ENCODE measurements at regions not wholly inside any gene's neighbourhood (a gene's known extent, or its start where the extent isn't known, plus 50 kb on each side); places are given as distances from the start of the nearest gene placed in this dataset.
A peak's percentile ranks its signal among the peaks of the same experiment; 100 is the strongest.

DNA sequence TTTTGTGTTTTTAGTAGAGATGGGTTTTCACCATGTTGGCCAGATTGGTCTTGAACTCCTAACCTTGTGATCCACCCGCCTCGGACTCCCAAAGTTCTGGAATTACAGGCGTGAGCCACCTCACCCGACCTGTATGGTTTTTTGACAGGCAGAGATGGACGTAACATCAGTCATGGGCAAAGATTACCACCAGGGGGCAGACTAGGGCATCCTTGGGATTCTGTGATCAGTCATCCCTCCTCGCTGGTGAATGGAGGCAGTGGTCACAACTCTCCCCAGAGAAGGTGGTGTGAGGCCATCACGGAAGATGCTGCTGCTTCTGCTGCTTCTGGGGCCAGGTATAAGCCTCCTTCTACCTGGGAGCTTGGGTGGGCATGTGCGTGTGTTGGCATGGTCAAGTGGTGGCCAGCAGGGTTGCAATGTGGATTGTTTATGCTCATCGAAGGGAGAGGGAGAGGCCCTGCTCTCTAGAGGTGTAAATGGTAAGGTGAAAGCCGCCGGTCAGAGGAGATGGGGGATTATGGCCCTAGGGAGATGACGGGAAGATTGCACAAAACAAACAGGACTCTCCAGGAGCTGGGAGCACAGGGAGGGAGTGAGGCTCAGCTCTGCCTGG is 122.7 kb upstream of the PRSS1 start:
- TF ChIP-seq POLR2AphosphoS5 (IDR thresholded peaks at IDR 0.05) (no peak), POLR2A (IDR thresholded peaks at IDR 0.05) (no peak)
- TF ChIP-seq, protein P1, sequence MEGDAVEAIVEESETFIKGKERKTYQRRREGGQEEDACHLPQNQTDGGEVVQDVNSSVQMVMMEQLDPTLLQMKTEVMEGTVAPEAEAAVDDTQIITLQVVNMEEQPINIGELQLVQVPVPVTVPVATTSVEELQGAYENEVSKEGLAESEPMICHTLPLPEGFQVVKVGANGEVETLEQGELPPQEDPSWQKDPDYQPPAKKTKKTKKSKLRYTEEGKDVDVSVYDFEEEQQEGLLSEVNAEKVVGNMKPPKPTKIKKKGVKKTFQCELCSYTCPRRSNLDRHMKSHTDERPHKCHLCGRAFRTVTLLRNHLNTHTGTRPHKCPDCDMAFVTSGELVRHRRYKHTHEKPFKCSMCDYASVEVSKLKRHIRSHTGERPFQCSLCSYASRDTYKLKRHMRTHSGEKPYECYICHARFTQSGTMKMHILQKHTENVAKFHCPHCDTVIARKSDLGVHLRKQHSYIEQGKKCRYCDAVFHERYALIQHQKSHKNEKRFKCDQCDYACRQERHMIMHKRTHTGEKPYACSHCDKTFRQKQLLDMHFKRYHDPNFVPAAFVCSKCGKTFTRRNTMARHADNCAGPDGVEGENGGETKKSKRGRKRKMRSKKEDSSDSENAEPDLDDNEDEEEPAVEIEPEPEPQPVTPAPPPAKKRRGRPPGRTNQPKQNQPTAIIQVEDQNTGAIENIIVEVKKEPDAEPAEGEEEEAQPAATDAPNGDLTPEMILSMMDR (IDR thresholded peaks at IDR 0.05), result peak in 4 of 7 experiments; percentile 16 to 46 (median 38)
